ENCODE measurements at regions not wholly inside any gene's neighbourhood (a gene's known extent, or its start where the extent isn't known, plus 50 kb on each side); places are given as distances from the start of the nearest gene placed in this dataset.
"Not testable (repeated sequence)": the region's sequence is repeated elsewhere in the genome, so short reads cannot be mapped to it uniquely, and the experiment has no call there.

DNA sequence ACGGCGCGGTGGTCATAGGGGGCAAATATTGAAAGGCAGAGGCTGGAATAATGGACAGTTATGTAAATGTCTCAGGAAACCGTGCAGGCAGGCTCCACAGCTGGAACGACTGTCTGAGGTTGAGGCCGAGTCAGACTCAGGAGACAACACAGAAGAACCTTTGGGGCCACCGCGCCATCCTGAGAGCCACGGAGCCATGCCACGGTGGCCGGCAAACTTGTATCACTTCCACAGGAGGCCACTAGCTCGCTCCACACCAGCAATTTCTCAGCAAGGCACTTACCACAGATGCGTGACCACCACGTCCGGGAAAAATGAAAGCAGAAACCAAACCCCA lies 156.7 kb upstream of the SALL3 start:
- in situ Hi-C loops (cut with MboI; ENCODE audit: low sequenced_read_pairs): no loop called here

DNA sequence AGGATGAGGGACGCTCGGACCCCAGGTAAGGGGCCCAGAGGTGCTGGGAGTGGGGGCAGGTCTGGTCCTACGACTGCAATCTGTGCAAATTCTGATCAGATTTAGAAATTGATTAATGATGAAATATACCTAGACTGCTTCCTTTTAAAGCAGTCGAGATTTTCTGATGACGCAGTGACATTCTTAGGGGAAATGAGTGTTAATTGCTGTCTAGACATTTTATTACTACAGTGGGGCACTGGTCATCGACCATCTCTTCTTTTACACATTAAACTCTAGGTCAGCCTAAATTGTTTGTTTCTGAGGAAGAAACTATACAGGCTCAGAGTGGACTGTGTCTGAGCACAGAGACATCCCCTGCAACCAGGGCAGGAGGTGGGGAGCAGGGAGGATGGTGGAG lies 154.4 kb upstream of the SALL3 start:
- in situ Hi-C loops (cut with MboI; ENCODE audit: low sequenced_read_pairs): no loop called here

DNA sequence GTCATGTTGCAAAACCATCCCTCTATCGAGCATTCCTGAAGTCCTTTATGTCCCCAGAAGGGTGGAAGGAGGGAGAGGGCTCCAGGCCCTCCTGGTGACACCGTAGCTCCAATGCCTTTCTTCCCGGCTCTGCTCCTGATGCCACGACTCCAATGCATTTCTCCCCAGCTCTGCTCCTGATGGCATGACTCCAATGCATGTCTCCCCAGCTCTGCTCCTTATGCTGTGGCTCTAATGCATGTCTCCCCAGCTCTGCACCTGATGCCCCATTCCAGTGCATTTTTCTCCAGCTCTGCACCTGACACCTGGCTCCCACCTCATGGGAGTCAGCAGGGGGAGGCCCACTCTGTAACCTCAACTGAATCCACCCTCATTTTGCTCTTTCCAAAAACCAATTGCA lies 153.0 kb upstream of the SALL3 start:
- in situ Hi-C loops (cut with MboI; ENCODE audit: low sequenced_read_pairs): no loop called here

DNA sequence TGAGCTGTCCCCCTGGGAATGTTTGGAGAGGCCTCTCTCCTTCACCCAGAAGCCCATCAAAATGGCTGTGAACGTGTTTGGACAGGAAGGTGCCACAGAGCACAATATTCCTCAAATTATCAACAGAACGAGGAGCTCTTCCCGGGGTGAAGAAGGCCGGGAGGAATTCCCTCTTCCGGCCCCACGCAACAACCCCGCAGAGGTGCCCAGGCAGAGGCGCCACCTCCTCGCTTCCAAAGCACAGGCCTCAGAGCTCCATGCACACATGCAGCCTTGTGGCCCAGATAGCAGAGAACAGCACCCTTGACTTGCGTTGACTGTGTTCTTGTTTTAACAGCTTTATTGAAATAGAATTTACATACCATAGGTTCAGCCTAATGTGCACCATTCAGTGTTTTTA lies 152.5 kb upstream of the SALL3 start:
- in situ Hi-C loops (cut with MboI; ENCODE audit: low sequenced_read_pairs): no loop called here

DNA sequence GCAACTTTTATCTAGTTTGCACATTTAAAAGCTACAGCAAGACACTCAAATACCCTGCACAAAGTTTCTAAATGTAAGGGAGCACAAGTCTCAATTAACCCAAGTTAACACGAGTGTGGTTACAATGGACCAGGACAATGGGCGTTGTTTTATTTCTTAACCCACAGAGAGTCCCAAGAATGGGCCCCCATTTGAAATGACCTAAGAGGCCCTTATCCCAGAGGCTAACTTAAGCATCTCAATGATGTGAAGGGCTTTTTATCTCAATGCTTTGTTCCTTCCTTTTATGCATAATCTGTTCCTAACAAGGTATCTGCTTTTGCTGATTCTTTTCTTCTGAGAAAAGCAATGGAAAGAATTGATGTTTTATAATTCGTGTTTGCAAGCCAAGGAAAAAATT lies 151.5 kb upstream of the SALL3 start:
- in situ Hi-C loops (cut with MboI; ENCODE audit: low sequenced_read_pairs): no loop called here

DNA sequence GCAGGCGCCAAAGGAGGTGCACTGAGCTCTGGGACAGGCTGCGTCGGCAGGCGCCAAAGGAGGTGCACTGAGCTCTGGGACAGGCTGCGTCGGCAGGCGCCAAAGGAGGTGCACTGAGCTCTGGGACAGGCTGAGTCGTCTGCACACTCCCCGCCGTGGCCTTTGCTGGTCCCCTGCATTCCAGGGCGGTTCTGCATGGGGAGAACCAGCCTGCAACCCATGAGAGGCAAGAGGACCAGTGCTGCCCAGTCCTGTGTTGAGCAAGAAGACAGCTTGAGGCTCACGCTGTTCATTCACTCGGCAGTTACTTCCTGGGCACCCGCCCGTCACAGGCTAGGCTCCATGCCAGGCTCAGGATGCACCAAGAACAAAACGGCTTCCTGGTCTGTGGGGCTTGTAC lies 150.6 kb upstream of the SALL3 start:
- in situ Hi-C loops (cut with MboI; ENCODE audit: low sequenced_read_pairs): not testable (repeated sequence)

DNA sequence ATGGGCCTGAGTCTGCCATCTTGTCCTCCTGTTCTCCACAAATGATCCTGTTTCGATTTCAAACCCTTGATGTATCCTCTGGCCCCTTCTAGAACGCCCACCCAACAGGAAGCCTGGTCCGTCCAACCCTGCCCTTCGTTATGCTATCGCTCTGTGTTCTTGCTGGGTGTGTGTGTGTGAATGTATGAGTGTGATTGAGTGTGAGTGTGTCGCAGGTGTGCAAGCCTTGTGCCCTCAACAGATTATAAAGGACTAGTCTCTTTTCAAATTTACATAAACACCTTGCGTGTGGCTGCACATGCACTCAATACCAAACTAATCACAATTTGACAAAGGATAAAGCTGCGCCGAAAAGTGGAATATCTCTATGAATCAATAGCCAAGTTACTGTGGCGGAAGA lies 149.5 kb upstream of the SALL3 start:
- in situ Hi-C loops (cut with MboI; ENCODE audit: low sequenced_read_pairs): no loop called here

DNA sequence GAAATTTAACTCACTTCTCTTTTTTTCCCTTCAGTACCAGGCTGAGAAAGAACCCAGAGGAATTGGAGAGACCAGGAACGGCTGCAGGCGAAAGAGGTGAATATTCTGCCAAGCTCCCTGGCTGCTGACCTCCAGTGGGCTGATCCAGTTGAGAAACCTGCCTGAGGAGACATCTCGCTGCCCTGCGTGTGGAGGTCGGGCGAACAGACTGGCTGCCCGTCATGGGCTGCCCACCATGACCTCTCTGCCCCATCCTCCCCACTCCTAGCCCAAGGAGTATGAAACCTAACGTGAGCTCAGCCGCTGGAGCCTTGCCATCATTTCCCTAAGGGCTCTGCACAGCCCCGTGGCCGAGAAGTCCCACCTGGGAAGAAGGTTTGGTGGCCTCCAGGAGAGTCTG lies 148.8 kb upstream of the SALL3 start:
- in situ Hi-C loops (cut with MboI; ENCODE audit: low sequenced_read_pairs): no loop called here

DNA sequence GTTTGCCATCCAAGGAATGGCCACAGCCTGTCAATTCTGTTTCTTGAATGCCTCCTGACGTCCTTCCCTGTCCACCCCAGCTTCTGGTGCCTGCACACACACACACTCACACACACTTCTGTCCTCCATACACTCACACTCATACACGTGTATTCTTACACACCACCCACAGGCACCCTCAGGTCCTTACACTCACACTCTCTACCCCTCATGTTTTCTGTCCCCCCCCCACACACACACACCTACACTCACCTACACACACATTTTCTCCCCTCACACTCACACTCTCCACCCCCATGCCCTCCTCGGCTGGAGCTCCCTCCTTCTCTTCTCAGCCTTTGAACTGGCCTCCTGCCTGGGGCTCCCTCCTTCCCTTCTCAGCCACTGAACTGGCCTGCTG lies 148.0 kb upstream of the SALL3 start:
- in situ Hi-C loops (cut with MboI; ENCODE audit: low sequenced_read_pairs): no loop called here

DNA sequence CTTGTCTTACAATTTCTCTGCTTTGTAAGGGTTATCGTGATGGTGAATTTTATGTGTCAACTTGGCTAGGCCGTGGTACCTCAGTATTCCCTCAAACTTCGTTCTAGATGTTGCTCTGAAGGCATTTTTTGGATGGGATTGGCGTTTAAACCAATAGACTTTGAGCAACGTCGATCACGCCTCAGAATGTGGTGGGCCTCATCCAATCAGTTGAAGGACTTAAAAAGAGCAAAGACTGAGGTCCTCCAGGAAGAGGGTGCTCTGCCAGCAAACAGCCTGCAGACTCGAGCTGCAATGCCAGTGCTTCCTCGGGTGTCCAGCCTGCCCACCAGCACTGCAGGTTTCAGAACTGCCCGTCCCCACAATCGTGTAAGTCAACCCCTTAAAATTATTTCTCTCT lies 145.8 kb upstream of the SALL3 start:
- in situ Hi-C loops (cut with MboI; ENCODE audit: low sequenced_read_pairs): no loop called here

DNA sequence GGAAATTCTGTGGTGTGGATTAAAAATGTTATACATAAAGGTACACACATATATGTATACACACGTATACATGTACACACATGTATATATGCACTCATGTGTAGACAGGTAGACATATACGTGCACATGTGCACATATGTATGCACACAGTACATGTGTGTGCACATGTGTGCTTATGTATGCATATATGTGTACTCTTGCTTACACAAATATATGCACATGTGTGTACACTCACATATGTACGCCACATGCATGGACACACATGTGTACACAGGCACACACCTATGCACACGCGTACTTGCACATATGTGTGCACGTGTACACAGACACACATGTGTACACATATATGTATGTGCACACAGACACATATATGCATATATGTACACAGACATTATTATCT lies 142.8 kb upstream of the SALL3 start:
- in situ Hi-C loops (cut with MboI; ENCODE audit: low sequenced_read_pairs): no loop called here

DNA sequence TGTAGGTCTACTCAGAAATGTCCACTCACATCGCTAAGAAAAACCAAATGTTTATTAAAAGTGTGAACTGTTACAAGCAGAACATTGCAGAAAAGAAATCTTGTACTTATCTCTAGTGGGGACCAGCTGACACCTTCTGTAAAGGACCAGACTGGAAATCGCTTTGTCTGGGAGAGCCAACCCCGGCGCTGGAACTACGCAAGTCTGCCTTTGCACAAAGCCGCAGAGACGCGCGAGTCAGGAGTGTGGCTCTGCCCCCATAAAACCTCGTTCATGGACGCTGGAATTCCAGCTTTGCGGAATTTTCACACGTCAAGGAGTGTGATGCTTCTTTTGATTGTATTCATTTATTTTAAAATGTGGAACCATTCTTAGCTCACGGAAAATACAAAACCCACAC lies 141.9 kb upstream of the SALL3 start:
- in situ Hi-C loops (cut with MboI; ENCODE audit: low sequenced_read_pairs): no loop called here

DNA sequence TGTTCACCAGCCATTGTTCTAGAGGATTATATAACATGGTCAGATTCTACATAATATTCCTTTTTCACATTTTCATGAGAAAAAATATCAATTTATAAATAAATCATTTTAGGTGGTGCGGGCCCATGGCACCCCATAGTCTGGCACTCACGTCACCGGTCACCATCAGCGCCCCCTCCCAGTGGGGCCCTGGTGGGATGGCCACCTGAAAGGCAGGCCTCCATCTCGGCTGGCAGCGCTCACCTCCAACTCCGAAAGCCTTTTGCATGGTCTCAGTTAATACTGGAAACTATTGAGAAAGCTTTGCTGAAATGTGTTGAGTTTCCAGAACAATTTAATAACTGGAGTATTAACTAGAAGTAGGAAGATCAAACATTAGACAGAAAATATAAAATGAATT lies 141.4 kb upstream of the SALL3 start:
- in situ Hi-C loops (cut with MboI; ENCODE audit: low sequenced_read_pairs): no loop called here

DNA sequence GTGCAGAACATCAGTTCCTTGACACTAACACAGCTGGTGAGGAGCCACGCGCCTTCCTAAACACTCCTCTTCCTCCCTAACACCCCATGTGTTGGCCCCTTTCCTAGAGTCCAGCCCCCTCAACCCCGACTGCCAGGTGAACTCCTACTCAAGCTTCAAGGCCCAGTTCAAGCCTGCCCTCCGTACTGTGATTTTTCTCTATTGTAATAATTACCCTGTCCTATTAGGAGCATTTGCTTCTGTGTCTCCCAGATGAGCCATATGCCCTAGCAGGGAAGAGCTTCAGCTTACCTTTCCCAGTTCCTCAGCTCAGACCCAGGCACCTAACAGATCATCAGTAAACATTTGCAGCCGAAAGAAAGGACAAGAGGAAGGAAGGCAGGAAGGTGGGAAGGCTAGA lies 130.6 kb upstream of the SALL3 start:
- in situ Hi-C loops (cut with MboI; ENCODE audit: low sequenced_read_pairs): no loop called here

DNA sequence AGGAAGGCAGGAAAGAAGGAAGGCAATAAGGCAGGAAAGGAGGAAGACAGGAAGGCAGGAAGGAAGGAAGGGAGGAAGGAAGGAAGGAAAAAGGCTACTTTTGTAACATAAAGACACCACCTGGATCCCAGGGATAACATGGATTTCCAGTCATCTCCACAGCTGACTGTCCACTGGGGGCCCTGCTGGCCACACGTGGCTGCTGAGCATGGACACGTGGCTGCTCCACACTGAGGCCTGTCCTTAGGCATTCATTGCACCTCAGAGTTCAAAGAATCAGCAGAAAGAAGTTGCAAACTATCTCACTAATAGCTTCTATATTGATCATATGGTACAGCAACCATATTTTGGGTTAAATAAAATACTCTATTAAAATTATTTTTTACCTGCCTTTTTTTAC lies 130.2 kb upstream of the SALL3 start:
- in situ Hi-C loops (cut with MboI; ENCODE audit: low sequenced_read_pairs): no loop called here

DNA sequence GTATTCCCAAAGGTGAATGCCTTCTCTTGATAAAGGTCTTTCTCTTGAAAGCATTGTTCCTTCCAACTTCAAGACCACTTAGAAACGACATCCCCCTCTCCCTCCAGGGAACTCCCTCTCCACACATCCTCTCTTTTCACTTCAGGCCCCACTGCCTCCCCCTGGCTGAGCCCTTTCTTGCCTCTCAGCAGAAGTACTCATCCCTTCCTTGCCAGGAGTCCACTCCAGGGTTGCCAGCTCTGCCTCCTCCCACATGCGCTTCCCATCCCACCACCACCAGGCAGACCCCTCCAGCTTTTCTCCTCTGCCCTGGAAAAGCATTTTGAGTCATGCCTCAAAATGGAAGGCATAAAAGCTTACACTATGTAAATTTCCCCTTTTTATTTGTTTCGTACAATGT lies 126.3 kb upstream of the SALL3 start:
- in situ Hi-C loops (cut with MboI; ENCODE audit: low sequenced_read_pairs): no loop called here

DNA sequence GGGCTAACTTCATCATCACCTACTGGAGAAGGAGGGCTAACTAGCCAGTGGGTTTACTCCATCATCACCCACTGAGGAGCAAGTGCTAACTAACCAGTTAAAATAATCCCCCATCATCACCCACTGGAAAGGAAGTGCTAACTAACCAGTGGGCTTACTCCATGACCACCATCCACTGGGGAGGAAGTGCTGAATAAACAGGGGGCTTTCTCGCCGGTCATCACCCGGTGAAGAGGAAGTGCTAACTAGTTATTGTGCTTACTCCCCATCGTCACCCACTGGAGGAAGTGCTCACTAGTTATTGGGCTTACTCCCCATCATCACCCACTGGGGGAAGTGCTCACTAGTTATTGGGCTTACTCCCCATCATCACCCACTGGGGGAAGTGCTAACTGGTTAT lies 124.4 kb upstream of the SALL3 start:
- in situ Hi-C loops (cut with MboI; ENCODE audit: low sequenced_read_pairs): no loop called here

DNA sequence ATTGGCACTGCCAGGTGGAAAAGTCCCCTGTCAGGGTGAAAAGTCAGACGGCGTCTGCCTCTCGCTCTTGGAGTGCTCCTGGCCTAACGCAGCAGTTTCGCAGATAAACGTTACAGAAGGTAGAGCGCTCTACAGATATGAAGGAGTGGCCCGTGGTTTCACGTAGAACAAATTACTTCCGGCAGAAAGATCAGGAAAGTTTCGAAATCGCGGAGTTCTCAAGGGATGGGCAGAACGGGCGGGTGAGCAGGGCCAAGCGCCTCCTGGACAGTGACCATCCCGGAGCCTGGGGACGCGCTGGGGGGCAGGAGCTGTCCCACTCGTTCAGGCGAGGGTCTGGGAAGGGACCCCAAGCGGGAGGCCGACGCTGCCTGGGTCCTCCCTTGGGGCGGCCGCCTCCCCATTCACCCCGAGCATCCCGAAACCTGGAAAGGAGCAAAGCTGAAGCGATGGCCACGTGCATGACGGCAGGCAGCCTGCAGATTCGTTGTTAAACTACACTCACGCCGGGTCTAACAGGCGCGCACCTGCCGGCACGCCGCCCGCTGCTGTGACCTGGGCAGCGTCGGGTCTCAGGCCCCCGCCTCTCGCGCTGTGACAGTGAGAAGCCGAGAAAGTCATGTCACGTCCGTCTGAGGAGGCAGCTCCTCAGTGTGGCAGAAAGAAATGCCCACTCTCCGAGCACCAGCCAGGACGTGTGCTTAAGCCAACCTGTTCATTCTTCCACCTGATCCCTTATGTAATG lies 122.9 kb upstream of the SALL3 start:
- in situ Hi-C loops (cut with MboI; ENCODE audit: low sequenced_read_pairs): no loop called here

DNA sequence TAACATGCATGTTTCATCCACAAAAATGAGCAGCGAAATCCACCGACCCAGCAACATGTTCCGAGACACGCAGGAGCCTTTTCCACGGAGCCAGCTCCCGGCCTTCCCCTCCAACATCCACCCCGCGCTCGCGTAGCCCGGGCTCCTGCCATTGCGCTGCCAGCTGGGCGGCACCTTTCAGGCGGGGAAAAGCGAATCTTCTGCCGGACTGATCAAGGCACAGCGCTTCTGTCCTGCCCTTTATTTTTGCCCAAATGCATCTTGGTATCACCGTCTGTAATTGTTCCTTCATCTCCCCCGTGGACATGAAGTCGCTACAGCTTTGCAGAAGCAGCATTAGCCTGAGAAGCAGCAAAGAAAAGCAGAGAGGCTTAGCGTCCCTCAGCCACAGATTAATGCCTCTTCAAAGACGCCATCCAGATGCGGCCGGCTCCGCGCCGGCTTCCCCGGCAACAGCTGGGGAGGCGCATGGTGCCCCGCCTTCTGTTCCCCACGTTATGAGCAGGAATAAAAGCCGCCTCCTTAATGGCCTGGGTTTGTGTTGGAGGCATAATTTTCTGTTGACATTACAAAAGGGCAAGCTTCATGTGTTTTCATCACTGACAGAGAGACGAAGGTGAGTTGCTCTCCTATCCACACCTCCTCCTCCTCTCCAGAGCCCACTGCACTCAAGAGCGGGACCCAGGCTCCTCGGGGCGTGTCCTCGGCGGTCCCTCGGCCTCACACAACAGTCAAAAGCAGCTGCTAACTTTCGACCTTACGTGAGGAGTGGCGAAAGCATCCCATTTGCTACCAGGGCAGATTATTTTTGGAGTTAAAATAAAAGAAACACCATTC lies 122.1 kb upstream of the SALL3 start:
- in situ Hi-C loops (cut with MboI; ENCODE audit: low sequenced_read_pairs): no loop called here

DNA sequence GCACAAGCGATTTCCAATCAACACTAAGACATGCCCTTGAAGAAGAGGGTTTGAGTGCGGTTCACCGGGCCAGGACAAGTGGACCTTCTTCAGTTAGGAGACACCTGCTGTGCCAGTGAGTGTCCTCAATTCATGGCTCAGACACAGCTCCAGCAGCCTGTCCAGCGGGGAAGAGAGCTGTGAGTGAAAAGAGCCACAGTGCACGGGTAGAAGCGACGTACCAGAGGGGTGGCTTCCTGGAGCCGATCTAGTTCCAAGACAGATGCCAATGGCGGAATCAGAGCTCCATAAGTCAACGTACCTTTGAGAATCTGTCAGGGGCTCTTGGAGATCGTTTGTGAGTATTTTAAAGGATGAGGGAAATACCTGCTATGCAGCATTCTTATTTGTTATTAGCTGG lies 119.9 kb upstream of the SALL3 start:
- in situ Hi-C loops (cut with MboI; ENCODE audit: low sequenced_read_pairs): no loop called here

DNA sequence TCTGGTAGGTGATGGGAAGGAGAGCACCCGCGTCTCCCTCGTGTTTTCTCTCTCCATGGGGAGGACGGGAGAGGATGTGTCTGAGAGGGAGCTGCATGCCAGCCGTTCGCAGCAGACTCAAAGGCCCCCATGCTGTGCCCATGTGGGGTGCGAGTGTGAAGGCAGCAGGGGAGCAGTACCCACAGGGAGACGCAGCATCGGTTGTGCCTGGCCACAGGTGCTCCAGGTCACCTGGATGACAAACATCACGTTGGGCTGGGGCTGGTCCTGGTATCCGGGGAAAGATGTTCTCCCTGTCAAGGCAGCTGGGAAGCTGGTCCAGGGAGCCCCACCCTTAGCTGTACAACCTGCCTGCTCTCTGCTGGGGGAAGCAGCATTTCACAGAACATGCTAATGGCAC lies 119.5 kb upstream of the SALL3 start:
- in situ Hi-C loops (cut with MboI; ENCODE audit: low sequenced_read_pairs): no loop called here

DNA sequence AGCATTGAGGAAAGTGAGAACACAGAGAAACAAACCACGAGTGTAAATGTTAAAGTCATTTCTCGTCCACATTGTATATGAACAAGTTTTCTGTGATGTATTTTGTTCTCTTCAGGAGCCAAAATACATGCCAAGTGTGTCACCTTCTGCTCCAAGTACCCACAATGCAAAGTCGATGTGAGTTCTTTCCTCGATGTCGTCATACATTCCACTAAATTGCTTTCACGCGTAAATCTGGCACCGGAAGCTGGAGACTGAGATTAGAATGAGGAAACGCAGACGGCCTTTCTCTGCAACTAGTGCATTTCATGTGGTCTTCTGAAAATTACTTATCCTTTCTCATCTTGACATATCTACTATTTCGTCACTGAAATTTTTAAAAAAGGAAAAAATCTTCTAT lies 118.5 kb upstream of the SALL3 start:
- in situ Hi-C loops (cut with MboI; ENCODE audit: low sequenced_read_pairs): no loop called here

DNA sequence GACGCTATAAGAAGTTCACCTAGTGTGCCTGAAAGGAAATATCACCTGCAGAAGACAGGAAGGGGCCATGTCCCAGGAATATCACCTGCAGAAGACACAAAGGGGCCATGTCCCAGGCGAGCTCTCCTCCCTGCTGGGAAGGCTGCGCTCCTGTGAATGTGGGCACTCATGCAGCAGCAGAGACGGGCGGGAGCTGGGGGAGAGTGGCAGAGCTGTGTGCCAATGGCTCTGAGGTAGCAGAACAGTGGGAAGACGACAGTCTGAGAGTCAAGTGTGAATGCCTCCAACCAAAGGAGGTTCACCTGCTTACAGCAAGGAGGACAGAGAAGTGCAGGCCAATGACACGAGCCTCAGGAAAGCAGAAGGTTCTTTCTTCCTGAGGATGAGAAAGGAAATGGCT lies 117.9 kb upstream of the SALL3 start:
- in situ Hi-C loops (cut with MboI; ENCODE audit: low sequenced_read_pairs): no loop called here

All from HL-60/S4 treated with phorbol 12-myristate 13-acetate at 8.2 ng/mL for 4 days and 3 days (cell line).